Peyer's patch (tissue), 4 donors: ENCODE measurements at regions not wholly inside any gene's neighbourhood (a gene's known extent, or its start where the extent isn't known, plus 50 kb on each side); places are given as distances from the start of the nearest gene placed in this dataset.

ENCODE experiments used
- DNase-seq, 3 donors: peaks; one replicate each; pipeline ENCODE4 v3.0.0-alpha.2; 2017 to 2019
- H3K27ac ChIP-seq, 4 donors: fragments of 200-600 bp; sonication (generic); one replicate each; pipeline ENCODE4 v1.5.1; 2016 to 2019
- H3K27me3 ChIP-seq, 2 donors: fragments of 200-600 bp; sonication (generic); one replicate each; pipeline ENCODE4 v1.5.1; 2019
- H3K36me3 ChIP-seq, 3 donors: fragments of 200-600 bp; sonication (generic); one replicate each; pipeline ENCODE4 v1.5.1; 2016 to 2019
- H3K4me1 ChIP-seq, 4 donors: fragments of 200-600 bp; sonication (generic); one replicate each; pipeline ENCODE4 v1.5.1; 2016 to 2019
- H3K4me3 ChIP-seq, 4 donors: fragments of 200-600 bp; sonication (generic); 1 replicate in 3 of 4; 2 replicates in 1 of 4; pipeline ENCODE4 v1.5.1; 2016 to 2019; ENCODE audit warnings: mild to moderate bottlenecking in 1 of 4
- H3K9me3 ChIP-seq, 4 donors: fragments of 200-600 bp; sonication (generic); one replicate each; pipeline ENCODE4 v1.5.1; 2016 to 2019; ENCODE audit warnings: mild to moderate bottlenecking in 1 of 4
- CTCF ChIP-seq, 6 experiments: fragments of 450-650 bp in 4 of 6; fragments of 200-600 bp in 2 of 6; sonication (generic) in 1 of 6; IDR thresholded peaks; one replicate each; pipeline ENCODE4 v1.5.1; 2017 to 2019; ENCODE audit warnings: antibody characterized with exemption in 6 of 6, mild to moderate bottlenecking in 3 of 6, moderate library complexity in 1 of 6
- POLR2A ChIP-seq, 2 donors: fragments of 450-650 bp; IDR thresholded peaks; one replicate each; pipeline ENCODE4 v1.5.1; 2017; ENCODE audit warnings: antibody characterized with exemption in 2 of 2, mild to moderate bottlenecking in 2 of 2, moderate library complexity in 2 of 2

GRCh38 chr17:69880591-69881112, 194.4 kb upstream of the KCNJ16 start:
- Histone ChIP-seq H3K4me1 (no peaks in the 10 kb centered on the region), H3K4me3 (no peak overlapping the region), H3K27me3 (no peaks in the 10 kb centered on the region), H3K36me3 (no peaks in the 10 kb centered on the region), H3K27ac (no peak overlapping the region), H3K9me3 (no peaks in the 10 kb centered on the region)
- TF ChIP-seq POLR2A (IDR thresholded peaks at IDR 0.05), result no peak
- TF ChIP-seq CTCF (IDR thresholded peaks at IDR 0.05), result no peak
- no peak for DNase-seq

GRCh38 chr17:69882281-69882680, 192.7 kb upstream of the KCNJ16 start:
- H3K27me3 ChIP-seq, result no peaks in the 10 kb centered on the region
- H3K4me3 ChIP-seq, result no peak overlapping the region
- H3K4me1 ChIP-seq, result no peaks in the 10 kb centered on the region
- no peak overlapping the region for H3K27ac ChIP-seq
- TF ChIP-seq POLR2A (IDR thresholded peaks at IDR 0.05), result no peak
- TF ChIP-seq CTCF (IDR thresholded peaks at IDR 0.05), result no peak
- DNase-seq, result no peak
- H3K9me3 ChIP-seq, result no peaks in the 10 kb centered on the region
- no peaks in the 10 kb centered on the region for H3K36me3 ChIP-seq

- no peak for TF ChIP-seq CTCF (IDR thresholded peaks at IDR 0.05)
- TF ChIP-seq POLR2A (IDR thresholded peaks at IDR 0.05), result no peak
- H3K27me3 ChIP-seq, result no peaks in the 10 kb centered on the region
- no peak overlapping the region for H3K27ac ChIP-seq
- H3K4me1 ChIP-seq, result no peaks in the 10 kb centered on the region
- no peaks in the 10 kb centered on the region for H3K36me3 ChIP-seq
- DNase-seq, result no peak
- no peaks in the 10 kb centered on the region for H3K9me3 ChIP-seq
- no peak overlapping the region for H3K4me3 ChIP-seq
Observed at GRCh38 chr17:69883120-69883519, 191.9 kb upstream of the KCNJ16 start.

- DNase-seq, result no peak
- no peaks in the 10 kb centered on the region for H3K4me1 ChIP-seq
- no peaks in the 10 kb centered on the region for H3K9me3 ChIP-seq
- no peaks in the 10 kb centered on the region for H3K27me3 ChIP-seq
- no peaks in the 10 kb centered on the region for H3K36me3 ChIP-seq
- TF ChIP-seq CTCF (IDR thresholded peaks at IDR 0.05), result no peak
- no peak for TF ChIP-seq POLR2A (IDR thresholded peaks at IDR 0.05)
- H3K27ac ChIP-seq, result no peak overlapping the region
- H3K4me3 ChIP-seq, result no peak overlapping the region
Observed at GRCh38 chr17:69884356-69884755, 190.7 kb upstream of the KCNJ16 start.

GRCh38 chr17:69884846-69885245, 190.2 kb upstream of the KCNJ16 start:
- H3K9me3 ChIP-seq, result no peaks in the 10 kb centered on the region
- no peaks in the 10 kb centered on the region for H3K27me3 ChIP-seq
- TF ChIP-seq CTCF (IDR thresholded peaks at IDR 0.05) (no peak), POLR2A (IDR thresholded peaks at IDR 0.05) (no peak)
- no peaks in the 10 kb centered on the region for H3K36me3 ChIP-seq
- no peak overlapping the region for H3K4me3 ChIP-seq
- H3K4me1 ChIP-seq, result no peaks in the 10 kb centered on the region
- no peak for DNase-seq
- H3K27ac ChIP-seq, result no peak overlapping the region

GRCh38 chr17:69898601-69899000, 176.4 kb upstream of the KCNJ16 start:
- no peak overlapping the region for H3K27ac ChIP-seq
- H3K9me3 ChIP-seq, result no peaks in the 10 kb centered on the region
- no peaks in the 10 kb centered on the region for H3K4me1 ChIP-seq
- H3K36me3 ChIP-seq, result no peaks in the 10 kb centered on the region
- no peak for DNase-seq
- H3K4me3 ChIP-seq, result no peak overlapping the region
- TF ChIP-seq CTCF (IDR thresholded peaks at IDR 0.05) (no peak), POLR2A (IDR thresholded peaks at IDR 0.05) (no peak)
- no peaks in the 10 kb centered on the region for H3K27me3 ChIP-seq
